Peyer's patch (tissue), 4 donors: ENCODE measurements at regions not wholly inside any gene's neighbourhood (a gene's known extent, or its start where the extent isn't known, plus 50 kb on each side); places are given as distances from the start of the nearest gene placed in this dataset.

Experiments
- CTCF ChIP-seq, 6 experiments: fragments of 450-650 bp in 4 of 6; fragments of 200-600 bp in 2 of 6; sonication (generic) in 1 of 6; IDR thresholded peaks; one replicate each; pipeline ENCODE4 v1.5.1; 2017 to 2019; ENCODE audit warnings: antibody characterized with exemption in 6 of 6, mild to moderate bottlenecking in 3 of 6, moderate library complexity in 1 of 6
- POLR2A ChIP-seq, 2 donors: fragments of 450-650 bp; IDR thresholded peaks; one replicate each; pipeline ENCODE4 v1.5.1; 2017; ENCODE audit warnings: antibody characterized with exemption in 2 of 2, mild to moderate bottlenecking in 2 of 2, moderate library complexity in 2 of 2

- TF ChIP-seq CTCF (IDR thresholded peaks at IDR 0.05) = no peak
- no peak for TF ChIP-seq POLR2A (IDR thresholded peaks at IDR 0.05)
Observed at GRCh38 chr5:3198074-3198449, 397.6 kb upstream of the IRX1 start.
